A549 (cell line): ENCODE measurements at regions not wholly inside any gene's neighbourhood (a gene's known extent, or its start where the extent isn't known, plus 50 kb on each side); places are given as distances from the start of the nearest gene placed in this dataset.
A peak's percentile ranks its signal among the peaks of the same experiment; 100 is the strongest.

ENCODE experiments used
- ATAC-seq, 2 experiments: fragments of 200-7000 bp in 1 of 2; fragments of >200 bp in 1 of 2; cut with Nextera tagmentation in 1 of 2; cut with Tn5 transposase in 1 of 2; 3 replicates each; pipeline versions ENCODE4 v1.8.0 to v1.9.1; 2018 to 2020; ENCODE audit warnings: mild to moderate bottlenecking in 1 of 2, moderate library complexity in 1 of 2
- CTCF ChIA-PET: fragments of 300-600 bp; sonication (Branson Sonifier 250); formaldehyde crosslinking; extraction: SDS; loops from one replicate; lab custom pipeline; 2021; ENCODE audit warnings: antibody characterized with exemption, inconsistent platforms; lab: Yijun Ruan, JAX
- POLR2A ChIA-PET: fragments of 350-600 bp; formaldehyde crosslinking; extraction: SDS; loops from one replicate; lab custom pipeline; 2021; ENCODE audit warnings: antibody characterized with exemption, inconsistent platforms; lab: Yijun Ruan, JAX
- DNase-seq, 2 experiments: peaks; one replicate each; pipeline versions ENCODE4 v3.0.0 to v3.0.0-alpha.2; 2011 to 2016; ENCODE audit warnings: low read depth in 1 of 2, low spot score in 1 of 2
- FAIRE-seq: peaks from 2 replicates; lab custom pipeline; 2011; peaks lifted over from hg19 to GRCh38; lab: Jason Lieb, UNC
- H3K27ac ChIP-seq, 2 experiments: fragments of >200 bp; sonication (Bioruptor Twin); formaldehyde crosslinking; 3 replicates each; pipeline ENCODE4 v1.5.1; 2016 to 2017
- H3K4me1 ChIP-seq: fragments of >200 bp; sonication (Bioruptor Twin); formaldehyde crosslinking; 3 replicates; pipeline ENCODE4 v1.6.1; 2016
- H3K4me2 ChIP-seq: fragments of >200 bp; sonication (Bioruptor Twin); formaldehyde crosslinking; 3 replicates; pipeline ENCODE4 v1.6.1; 2016
- H3K4me3 ChIP-seq: fragments of >200 bp; sonication (Bioruptor Twin); formaldehyde crosslinking; 3 replicates; pipeline ENCODE4 v1.5.1; 2016
- H3K9me3 ChIP-seq: fragments of >200 bp; sonication (Bioruptor Twin); formaldehyde crosslinking; 3 replicates; pipeline ENCODE4 v1.6.1; 2016
- CBX2 ChIP-seq: fragments of 200-600 bp; sonication (generic); IDR thresholded peaks from 2 replicates; pipeline ENCODE4 v1.6.1; 2016; ENCODE audit warnings: low read depth, mild to moderate bottlenecking, borderline replicate concordance
- CTCF ChIP-seq: fragments of >200 bp; sonication (Bioruptor Twin); formaldehyde crosslinking; IDR thresholded peaks from 3 replicates; pipeline ENCODE4 v1.5.1; 2016
- ELK1 ChIP-seq: fragments of 150-350 bp; IDR thresholded peaks from 2 replicates; pipeline ENCODE4 v1.6.1; 2014; ENCODE audit warnings: low read depth, mild to moderate bottlenecking, low read length
- MAX ChIP-seq: IDR thresholded peaks from 2 replicates; pipeline ENCODE4 v1.6.1; 2012
- NR3C1 ChIP-seq: fragments of >200 bp; sonication (Bioruptor Twin); formaldehyde crosslinking; IDR thresholded peaks from 3 replicates; pipeline ENCODE4 v1.6.1; 2017
- PBX3 ChIP-seq: IDR thresholded peaks from 2 replicates; pipeline ENCODE4 v1.6.1; 2012
- PHF8 ChIP-seq: fragments of 200-600 bp; sonication (generic); IDR thresholded peaks from 2 replicates; pipeline ENCODE4 v1.6.1; 2016; ENCODE audit warnings: low read depth, mild to moderate bottlenecking, antibody characterized with exemption, moderate library complexity, borderline replicate concordance
- REST ChIP-seq: fragments of 200-600 bp; sonication (generic); IDR thresholded peaks from 2 replicates; pipeline ENCODE4 v1.6.1; 2016; ENCODE audit warnings: antibody characterized with exemption, mild to moderate bottlenecking, moderate library complexity
- RFX5 ChIP-seq: fragments of 450-650 bp; IDR thresholded peaks from 2 replicates; pipeline ENCODE4 v1.7.1; 2014; ENCODE audit warnings: antibody characterized with exemption, mild to moderate bottlenecking, moderate library complexity
- RNF2 ChIP-seq: fragments of 200-600 bp; sonication (generic); IDR thresholded peaks from 2 replicates; pipeline ENCODE4 v1.6.1; 2016; ENCODE audit warnings: low read depth, mild to moderate bottlenecking, antibody characterized with exemption, moderate library complexity, borderline replicate concordance
- TFCP2L1 ChIP-seq: fragments of 250-450 bp; sonication (Bioruptor Pico); IDR thresholded peaks from 2 replicates; pipeline ENCODE4 v1.5.0; 2021; ENCODE audit warnings: mild to moderate bottlenecking
- ZFP36 ChIP-seq: fragments of 450-650 bp; IDR thresholded peaks from 2 replicates; pipeline ENCODE4 v1.6.1; 2014; ENCODE audit warnings: borderline replicate concordance; ENCODE audit not compliant: partially characterized antibody
- ZSCAN20 ChIP-seq: fragments of 250-450 bp; sonication (Bioruptor Pico); IDR thresholded peaks from 2 replicates; pipeline ENCODE4 v1.8.0; 2022; ENCODE audit warnings: mild to moderate bottlenecking, moderate library complexity
- WGBS: methylation state at CpG from one replicate; pipeline ENCODE4 v1.1.6; 2017; ENCODE audit errors: missing lambda C conversion rate; 5-methylcytosine and 5-hydroxymethylcytosine counted together

GRCh38 chr3:110378481-110378880 is 693.1 kb upstream of the NECTIN3 start:
- CTCF ChIA-PET: no interaction called here
- TF ChIP-seq REST: no peak
- no peak for TF ChIP-seq RFX5
- TF ChIP-seq ZSCAN20 (CRISPR knock-in tag): no peak
- no peak for TF ChIP-seq MAX
- TF ChIP-seq RNF2: no peak
- no peak for TF ChIP-seq PBX3
- no peak for TF ChIP-seq ELK1
- TF ChIP-seq, all 56 proteins: peak for 0
- no peaks in the 10 kb centered on the region for H3K9me3 ChIP-seq
- FAIRE-seq (no peak), ATAC-seq (no peak), DNase-seq (no peak)
- H3K4me3 ChIP-seq: no peak overlapping the region
- no peak overlapping the region for H3K4me2 ChIP-seq
- 81% methylated on average over 4 of the region's 4 CpGs for WGBS
- no peak overlapping the region for H3K27ac ChIP-seq
- H3K4me1 ChIP-seq: peaks cover 10% of the 10 kb centered on the region
- POLR2A ChIA-PET: interaction anchor here (0.7 kb wide), 1 partner anchor 14 kb away, joined by 3 read pairs; no protein-coding TSS in a partner anchor

GRCh38 chr3:110381992-110382391 is 689.6 kb upstream of the NECTIN3 start:
- ChIA-PET POLR2A (no interaction called here), CTCF (no interaction called here)
- H3K4me2 ChIP-seq: no peak overlapping the region
- H3K27ac ChIP-seq: peak overlapping the region in 1 of 2 experiments; percentile 69; a peak in 3 of 6 replicates
- ATAC-seq: no peak
- no peak for FAIRE-seq
- H3K9me3 ChIP-seq: no peaks in the 10 kb centered on the region
- peaks cover 21% of the 10 kb centered on the region for H3K4me1 ChIP-seq
- no peak overlapping the region for H3K4me3 ChIP-seq
- TF ChIP-seq NR3C1 (no peak), ZFP36 (no peak), CTCF (no peak), TFCP2L1 (no peak), CBX2 (no peak)
- DNase-seq: no peak
- WGBS: 37% methylated on average over 1 of the region's 1 CpG

- peaks cover 21% of the 10 kb centered on the region for H3K4me1 ChIP-seq
- ATAC-seq: no peak
- ChIA-PET CTCF (no interaction called here), POLR2A (no interaction called here)
- no peak for FAIRE-seq
- no peak for DNase-seq
- no peaks in the 10 kb centered on the region for H3K9me3 ChIP-seq
- no peak overlapping the region for H3K4me3 ChIP-seq
- TF ChIP-seq PHF8: no peak
- TF ChIP-seq, all 56 proteins: peak for 0
- Histone ChIP-seq H3K27ac (peak overlapping the region; percentile 61 to 71; a peak in 5 of 6 replicates), H3K4me2 (no peak overlapping the region)
Observed at GRCh38 chr3:110383356-110383755, 688.3 kb upstream of the NECTIN3 start.
